Astrocyte (in vitro differentiated cells and primary cell): ENCODE measurements at regions not wholly inside any gene's neighbourhood (a gene's known extent, or its start where the extent isn't known, plus 50 kb on each side); places are given as distances from the start of the nearest gene placed in this dataset.

Experiments used
- CTCF ChIP-seq: IDR thresholded peaks from 2 replicates; pipeline ENCODE4 v1.5.1; 2011; ENCODE audit warnings: low read depth, mild to moderate bottlenecking, inconsistent platforms, low read length, moderate library complexity; ENCODE audit not compliant: insufficient read depth
- EZH2 ChIP-seq: IDR thresholded peaks from 2 replicates; pipeline ENCODE4 v1.6.1; 2012; ENCODE audit warnings: mild to moderate bottlenecking, low read length, inconsistent platforms; ENCODE audit not compliant: insufficient read depth

- TF ChIP-seq CTCF (no peak), EZH2 (no peak)
Measured at GRCh38 chr14:34003082-34003668, 52.3 kb upstream of the EGLN3 start.
